ENCODE measurements at regions not wholly inside any gene's neighbourhood (a gene's known extent, or its start where the extent isn't known, plus 50 kb on each side); places are given as distances from the start of the nearest gene placed in this dataset.
"Not testable (repeated sequence)": the region's sequence is repeated elsewhere in the genome, so short reads cannot be mapped to it uniquely, and the experiment has no call there.

DNA sequence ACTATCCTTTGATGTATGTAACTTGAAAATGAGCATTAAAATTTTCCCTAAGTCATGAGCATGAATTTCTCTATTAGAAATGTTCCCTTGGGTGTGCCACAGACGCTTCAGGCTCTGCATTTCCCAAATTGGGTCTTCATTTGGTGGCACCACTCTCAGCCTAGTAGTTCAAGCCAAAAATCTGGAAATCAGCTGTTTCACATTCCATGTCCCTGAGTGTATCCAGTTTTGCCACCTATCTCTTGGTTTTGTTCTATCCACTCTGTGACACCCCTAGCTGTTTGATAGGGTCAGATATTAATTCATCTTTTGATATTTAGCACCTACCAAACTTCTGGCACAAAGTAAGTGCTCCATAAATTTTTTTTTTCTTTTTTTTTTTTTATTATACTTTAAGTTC, 89.5 kb upstream of the DPH5 start:
- no peak for ATAC-seq
- Histone ChIP-seq H3K4me3 (no peak overlapping the region), H3K36me3 (no peaks in the 10 kb centered on the region), H3K27ac (no peak overlapping the region), H3K27me3 (no peaks in the 10 kb centered on the region), H3K9me3 (no peaks in the 10 kb centered on the region), H3K4me1 (peaks cover 0 to 4% (median 0%) of the 10 kb centered on the region in 3 donors)
- DNase-seq = no peak
- FAIRE-seq = no peak
- 52 to 72% methylated on average over 1 of the region's 1 CpG for WGBS, 2 donors
- intact Hi-C loops (cut with DNase I) = no loop called here
- TF ChIP-seq, protein P1, sequence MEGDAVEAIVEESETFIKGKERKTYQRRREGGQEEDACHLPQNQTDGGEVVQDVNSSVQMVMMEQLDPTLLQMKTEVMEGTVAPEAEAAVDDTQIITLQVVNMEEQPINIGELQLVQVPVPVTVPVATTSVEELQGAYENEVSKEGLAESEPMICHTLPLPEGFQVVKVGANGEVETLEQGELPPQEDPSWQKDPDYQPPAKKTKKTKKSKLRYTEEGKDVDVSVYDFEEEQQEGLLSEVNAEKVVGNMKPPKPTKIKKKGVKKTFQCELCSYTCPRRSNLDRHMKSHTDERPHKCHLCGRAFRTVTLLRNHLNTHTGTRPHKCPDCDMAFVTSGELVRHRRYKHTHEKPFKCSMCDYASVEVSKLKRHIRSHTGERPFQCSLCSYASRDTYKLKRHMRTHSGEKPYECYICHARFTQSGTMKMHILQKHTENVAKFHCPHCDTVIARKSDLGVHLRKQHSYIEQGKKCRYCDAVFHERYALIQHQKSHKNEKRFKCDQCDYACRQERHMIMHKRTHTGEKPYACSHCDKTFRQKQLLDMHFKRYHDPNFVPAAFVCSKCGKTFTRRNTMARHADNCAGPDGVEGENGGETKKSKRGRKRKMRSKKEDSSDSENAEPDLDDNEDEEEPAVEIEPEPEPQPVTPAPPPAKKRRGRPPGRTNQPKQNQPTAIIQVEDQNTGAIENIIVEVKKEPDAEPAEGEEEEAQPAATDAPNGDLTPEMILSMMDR (IDR thresholded peaks at IDR 0.05) = no peak

DNA sequence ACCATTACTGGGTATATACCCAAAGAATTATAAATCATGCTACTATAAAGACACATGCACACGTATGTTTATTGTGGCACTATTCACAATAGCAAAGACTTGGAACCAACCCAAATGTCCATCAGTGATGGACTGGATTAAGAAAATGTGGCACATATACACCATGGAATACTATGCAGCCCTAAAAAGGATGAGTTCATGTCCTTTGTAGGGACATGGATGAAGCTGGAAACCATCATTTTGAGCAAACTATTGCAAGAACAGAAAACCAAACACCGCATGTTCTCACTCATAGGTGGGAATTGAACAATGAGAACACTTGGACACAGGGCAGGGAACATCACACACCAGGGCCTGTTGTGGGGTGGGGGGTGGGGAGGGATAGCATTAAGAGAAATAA, 88.5 kb upstream of the DPH5 start:
- H3K9me3 ChIP-seq; FAIRE-seq; H3K4me3 ChIP-seq; H3K27me3 ChIP-seq; H3K27ac ChIP-seq; H3K36me3 ChIP-seq; ATAC-seq; intact Hi-C loops (cut with DNase I); H3K4me1 ChIP-seq; DNase-seq: not testable (repeated sequence)
- WGBS, 2 donors = 93 to 96% methylated on average over 2 of the region's 2 CpGs

DNA sequence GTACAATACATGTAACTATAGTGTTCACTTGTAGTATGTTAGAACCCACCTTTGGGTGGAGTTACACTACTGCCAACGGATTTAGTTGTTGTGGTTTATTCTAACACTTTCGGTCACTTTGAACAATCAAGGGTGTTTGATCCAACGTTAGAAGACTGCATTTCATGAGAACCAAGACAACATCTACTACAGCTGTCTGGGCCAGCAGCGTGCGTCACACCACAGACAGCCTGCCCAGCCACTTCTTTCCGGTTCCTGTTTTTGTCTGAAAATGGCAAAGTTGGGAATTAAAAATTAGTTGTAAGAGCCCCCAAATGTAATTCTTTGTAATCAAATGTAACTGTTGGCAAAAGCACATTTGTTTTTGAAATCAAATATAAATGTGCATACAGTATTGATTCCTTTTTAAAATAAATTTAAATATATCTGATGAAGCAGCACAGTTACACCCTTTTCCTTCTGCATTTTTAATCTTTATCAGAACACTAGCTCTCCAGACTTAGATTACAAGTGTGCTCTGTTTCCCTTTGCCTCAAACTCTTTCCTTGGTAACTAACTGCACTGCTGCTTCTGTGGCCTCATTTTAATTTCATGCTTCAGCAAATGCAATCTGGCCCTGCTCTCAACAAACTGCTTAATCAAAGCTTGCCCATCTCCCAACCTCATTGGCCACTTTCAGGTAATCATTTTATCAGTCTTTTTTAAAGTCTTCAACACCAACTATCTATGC, 86.6 kb upstream of the DPH5 start:
- Histone ChIP-seq H3K9me3 (no peaks in the 10 kb centered on the region), H3K4me3 (no peak overlapping the region), H3K27ac (peak overlapping the region in 2 of 4 donors; percentile 12 to 30), H3K4me1 (peaks cover 0 to 4% (median 0%) of the 10 kb centered on the region in 3 donors), H3K36me3 (no peaks in the 10 kb centered on the region), H3K27me3 (no peaks in the 10 kb centered on the region)
- TF ChIP-seq, protein P1 (IDR thresholded peaks at IDR 0.05) = no peak
- DNase-seq = peak in 1 of 6 donors; percentile 22
- FAIRE-seq = no peak
- peak in 3 of 4 donors; percentile 30 to 83 (median 74) for ATAC-seq
- WGBS, 2 donors = 62 to 68% methylated on average over 6 of the region's 6 CpGs
- intact Hi-C loops (cut with DNase I) = no loop called here

GRCh38 chr1:101111461-101111860, 85.9 kb upstream of the DPH5 start:
- FAIRE-seq = no peak
- Histone ChIP-seq H3K27ac (peak overlapping the region in 1 of 4 donors; percentile 30), H3K4me3 (no peak overlapping the region), H3K27me3 (no peaks in the 10 kb centered on the region), H3K4me1 (peaks cover 0 to 4% (median 0%) of the 10 kb centered on the region in 3 donors), H3K9me3 (no peaks in the 10 kb centered on the region), H3K36me3 (no peaks in the 10 kb centered on the region)
- no peak for ATAC-seq
- TF ChIP-seq, protein P1 (IDR thresholded peaks at IDR 0.05) = no peak
- no peak for DNase-seq
- intact Hi-C loops (cut with DNase I) = no loop called here
- WGBS, 2 donors = 54 to 69% methylated on average over 1 of the region's 1 CpG

GRCh38 chr1:101109791-101110190, 84.2 kb upstream of the DPH5 start:
- no peak for FAIRE-seq
- DNase-seq = no peak
- WGBS, 2 donors = 81 to 91% methylated on average over 1 of the region's 1 CpG
- ATAC-seq = no peak
- Histone ChIP-seq H3K4me3 (no peak overlapping the region), H3K36me3 (no peaks in the 10 kb centered on the region), H3K27me3 (no peaks in the 10 kb centered on the region), H3K4me1 (peaks cover 0 to 4% (median 0%) of the 10 kb centered on the region in 3 donors), H3K27ac (no peak overlapping the region), H3K9me3 (no peaks in the 10 kb centered on the region)
- intact Hi-C loops (cut with DNase I) = no loop called here
- TF ChIP-seq, protein P1 (IDR thresholded peaks at IDR 0.05) = no peak
